Ishikawa (cell line): ENCODE measurements at regions not wholly inside any gene's neighbourhood (a gene's known extent, or its start where the extent isn't known, plus 50 kb on each side); places are given as distances from the start of the nearest gene placed in this dataset.

ENCODE experiments used
- CEBPB ChIP-seq: IDR thresholded peaks from 2 replicates; pipeline ENCODE4 v1.6.1; 2012
- CREB1 ChIP-seq: IDR thresholded peaks from 2 replicates; pipeline ENCODE4 v1.6.1; 2012; ENCODE audit warnings: low read depth
- MAX ChIP-seq: IDR thresholded peaks from 2 replicates; pipeline ENCODE4 v1.6.1; 2012
- RAD21 ChIP-seq: IDR thresholded peaks from 2 replicates; pipeline ENCODE4 v1.6.1; 2012; ENCODE audit warnings: low read depth
- REST ChIP-seq: IDR thresholded peaks from 2 replicates; pipeline ENCODE4 v1.6.1; 2012; ENCODE audit warnings: low read depth, mild to moderate bottlenecking
- YY1 ChIP-seq: IDR thresholded peaks from 2 replicates; pipeline ENCODE4 v1.6.1; 2012; ENCODE audit warnings: low read depth

- TF ChIP-seq YY1 (no peak), MAX (no peak), RAD21 (no peak), CREB1 (no peak), CEBPB (no peak), REST (no peak)
Observed at GRCh38 chr10:133032231-133032630, 55.5 kb upstream of the ADGRA1 start.
